Stomach (tissue), 8 donors: ENCODE measurements at regions not wholly inside any gene's neighbourhood (a gene's known extent, or its start where the extent isn't known, plus 50 kb on each side); places are given as distances from the start of the nearest gene placed in this dataset.

Experiments used
- DNase-seq, 2 donors: peaks; one replicate each; pipeline versions ENCODE4 v3.0.0 to v3.0.0-alpha.2; 2013 to 2019
- H3K27ac ChIP-seq, 5 donors: fragments of 200-600 bp in 4 of 5; sonication (generic) in 4 of 5; one replicate each; pipeline ENCODE4 v1.5.1; 2013 to 2019; ENCODE audit warnings: mild to moderate bottlenecking in 1 of 5, moderate library complexity in 1 of 5
- H3K27me3 ChIP-seq, 3 donors: fragments of 200-600 bp; sonication (generic); one replicate each; pipeline ENCODE4 v1.5.1; 2017 to 2019; ENCODE audit warnings: mixed run types in 1 of 3
- H3K36me3 ChIP-seq, 4 donors: fragments of 200-600 bp; sonication (generic); 1 replicate in 3 of 4; 2 replicates in 1 of 4; pipeline ENCODE4 v1.5.1; 2016 to 2019
- H3K4me1 ChIP-seq, 4 donors: fragments of 200-600 bp; sonication (generic); one replicate each; pipeline ENCODE4 v1.5.1; 2016 to 2019
- H3K4me3 ChIP-seq, 4 donors: fragments of 200-600 bp; sonication (generic) in 3 of 4; one replicate each; pipeline ENCODE4 v1.5.1; 2016 to 2019; ENCODE audit warnings: mild to moderate bottlenecking in 1 of 4
- H3K9me3 ChIP-seq, 4 donors: fragments of 200-600 bp; sonication (generic); one replicate each; pipeline ENCODE4 v1.5.1; 2016 to 2019
- CTCF ChIP-seq, 7 experiments: fragments of 450-650 bp in 4 of 7; fragments of 200-600 bp in 3 of 7; sonication (generic) in 3 of 7; IDR thresholded peaks; one replicate each; pipeline ENCODE4 v1.5.1; 2016 to 2019; ENCODE audit warnings: antibody characterized with exemption in 7 of 7, control low read depth in 2 of 7, mild to moderate bottlenecking in 1 of 7
- EP300 ChIP-seq: sonication (generic); formaldehyde crosslinking; IDR thresholded peaks from one replicate; pipeline ENCODE4 v1.6.1; 2017; ENCODE audit warnings: antibody characterized with exemption
- POLR2A ChIP-seq, 4 donors: fragments of 450-650 bp; IDR thresholded peaks; one replicate each; pipeline ENCODE4 v1.6.1; 2016; ENCODE audit warnings: antibody characterized with exemption in 4 of 4, control low read depth in 2 of 4, mild to moderate bottlenecking in 1 of 4, moderate library complexity in 1 of 4
- POLR2AphosphoS5 ChIP-seq, 3 donors: sonication (generic); formaldehyde crosslinking; IDR thresholded peaks; one replicate each; pipeline ENCODE4 v1.6.1; 2016; ENCODE audit warnings: antibody characterized with exemption in 3 of 3
- WGBS, 5 donors: extraction: QIAGEN DNeasy Blood & Tissue Kit in 3 of 5; methylation state at CpG; one replicate each; pipeline versions ENCODE4 v1.1.5 to v1.1.7; 2013 to 2018; 5-methylcytosine and 5-hydroxymethylcytosine counted together
- intact Hi-C: fragments of 100-400 bp; cut with DNase I; formaldehyde crosslinking; loops from one replicate; pipeline ENCODE4 v1.15.1; 2023; ENCODE audit warnings: low total_unique reads
- donor health status: healthy with polysubstance abuse.
- donor health status: Bipolar disorder and iron deficiency.
- donor health status: healthy.

- Histone ChIP-seq H3K36me3 (no peaks in the 10 kb centered on the region), H3K4me3 (no peak overlapping the region), H3K27me3 (no peaks in the 10 kb centered on the region), H3K9me3 (no peaks in the 10 kb centered on the region), H3K4me1 (no peaks in the 10 kb centered on the region), H3K27ac (no peak overlapping the region)
- intact Hi-C loops = no loop called here
- no peak for DNase-seq
- WGBS, 5 donors = 88 to 94% (median 92%) methylated on average over 15 of the region's 15 CpGs
- TF ChIP-seq POLR2A (IDR thresholded peaks at IDR 0.05) (no peak), CTCF (IDR thresholded peaks at IDR 0.05) (no peak), POLR2AphosphoS5 (IDR thresholded peaks at IDR 0.05) (no peak), EP300 (no peak)
Observed at GRCh38 chr6:139832493-139833305, 458.3 kb upstream of the CITED2 start.

GRCh38 chr6:139829576-139829975 lies 455.1 kb upstream of the CITED2 start:
- intact Hi-C loops = no loop called here
- H3K4me1 ChIP-seq = no peaks in the 10 kb centered on the region
- TF ChIP-seq EP300 = no peak
- no peak for TF ChIP-seq CTCF (IDR thresholded peaks at IDR 0.05)
- no peak for TF ChIP-seq POLR2A (IDR thresholded peaks at IDR 0.05)
- H3K27ac ChIP-seq = no peak overlapping the region
- DNase-seq = peak in 1 of 2 donors; percentile 11
- H3K36me3 ChIP-seq = no peaks in the 10 kb centered on the region
- H3K27me3 ChIP-seq = no peaks in the 10 kb centered on the region
- WGBS, 5 donors = 63 to 76% (median 67%) methylated on average over 4 of the region's 4 CpGs
- H3K4me3 ChIP-seq = no peak overlapping the region
- no peaks in the 10 kb centered on the region for H3K9me3 ChIP-seq

DNA sequence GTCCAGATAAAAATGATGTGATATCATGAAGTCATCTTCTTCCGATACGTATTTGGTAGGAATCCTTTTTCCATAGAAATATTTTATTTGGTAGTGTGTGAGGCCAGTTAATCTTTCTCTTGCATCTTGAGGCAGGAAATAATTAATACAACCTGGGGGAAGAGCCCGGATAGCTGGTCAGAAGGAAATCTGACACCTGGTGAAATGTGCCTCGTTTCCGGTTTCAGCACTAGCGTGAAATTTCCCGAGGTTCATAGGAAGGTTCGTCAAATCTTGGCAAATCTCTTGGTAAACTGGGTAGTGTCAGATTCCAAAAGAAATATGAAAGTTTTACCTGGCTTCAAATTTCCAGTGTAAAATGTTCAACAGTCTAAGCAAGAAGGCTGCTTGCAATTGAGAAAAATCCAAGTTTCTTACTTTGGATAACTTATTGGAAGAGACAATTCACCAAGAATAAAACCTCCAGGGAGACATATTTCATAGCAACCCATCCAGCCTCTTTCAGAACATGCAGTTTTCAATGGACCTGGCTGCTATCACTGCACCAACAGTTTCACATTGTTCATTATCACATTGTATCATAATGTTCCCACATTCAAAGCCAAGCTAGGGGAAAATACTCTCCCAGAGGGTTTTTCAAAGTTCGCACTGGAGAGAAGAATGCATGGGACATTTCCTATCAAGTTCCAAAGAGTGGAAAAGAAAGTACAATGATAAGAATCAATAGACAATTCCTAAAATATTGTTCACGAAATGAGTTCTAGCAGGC lies 454.5 kb upstream of the CITED2 start:
- H3K27ac ChIP-seq = no peak overlapping the region
- 84 to 91% (median 87%) methylated on average over 10 of the region's 10 CpGs for WGBS, 5 donors
- no peaks in the 10 kb centered on the region for H3K9me3 ChIP-seq
- H3K4me1 ChIP-seq = no peaks in the 10 kb centered on the region
- intact Hi-C loops = no loop called here
- no peaks in the 10 kb centered on the region for H3K36me3 ChIP-seq
- TF ChIP-seq POLR2AphosphoS5 (IDR thresholded peaks at IDR 0.05) (no peak), POLR2A (IDR thresholded peaks at IDR 0.05) (no peak), CTCF (IDR thresholded peaks at IDR 0.05) (no peak), EP300 (no peak)
- no peak for DNase-seq
- H3K4me3 ChIP-seq = no peak overlapping the region
- no peaks in the 10 kb centered on the region for H3K27me3 ChIP-seq

GRCh38 chr6:139825935-139826374 lies 451.5 kb upstream of the CITED2 start:
- intact Hi-C loops = no loop called here
- Histone ChIP-seq H3K27me3 (no peaks in the 10 kb centered on the region), H3K27ac (no peak overlapping the region), H3K36me3 (no peaks in the 10 kb centered on the region), H3K4me3 (no peak overlapping the region), H3K4me1 (no peaks in the 10 kb centered on the region), H3K9me3 (no peaks in the 10 kb centered on the region)
- 86 to 91% (median 88%) methylated on average over 5 of the region's 5 CpGs for WGBS, 5 donors
- TF ChIP-seq EP300 = no peak
- no peak for DNase-seq
